ENCODE measurements at regions not wholly inside any gene's neighbourhood (a gene's known extent, or its start where the extent isn't known, plus 50 kb on each side); places are given as distances from the start of the nearest gene placed in this dataset.

GRCh38 chr20:11304795-11305194, 612.9 kb upstream of the BTBD3 start:
- TF ChIP-seq CTCF (IDR thresholded peaks at IDR 0.05) = no peak
- DNase-seq = no peak
- Histone ChIP-seq H3K4me3 (no peak overlapping the region), H3K27me3 (ENCODE audit: low read depth) (no peaks in the 10 kb centered on the region), H3K27ac (no peak overlapping the region), H3K4me1 (no peaks in the 10 kb centered on the region), H3K9me3 (no peaks in the 10 kb centered on the region), H3K36me3 (no peaks in the 10 kb centered on the region)
- intact Hi-C loops (cut with DNase I) = no loop called here
- ATAC-seq = no peak

- ATAC-seq (no peak), DNase-seq (no peak)
- Histone ChIP-seq H3K27ac (no peak overlapping the region), H3K4me1 (no peaks in the 10 kb centered on the region), H3K27me3 (ENCODE audit: low read depth) (no peaks in the 10 kb centered on the region), H3K36me3 (no peaks in the 10 kb centered on the region), H3K9me3 (no peaks in the 10 kb centered on the region), H3K4me3 (no peak overlapping the region)
- intact Hi-C loops (cut with DNase I) = no loop called here
- no peak for TF ChIP-seq CTCF (IDR thresholded peaks at IDR 0.05)
Observed at GRCh38 chr20:11305406-11305805, 612.3 kb upstream of the BTBD3 start.

GRCh38 chr20:11311659-11312224, 606.0 kb upstream of the BTBD3 start:
- TF ChIP-seq CTCF (IDR thresholded peaks at IDR 0.05) = no peak
- Histone ChIP-seq H3K27me3 (ENCODE audit: low read depth) (no peaks in the 10 kb centered on the region), H3K36me3 (no peaks in the 10 kb centered on the region), H3K9me3 (no peaks in the 10 kb centered on the region), H3K4me1 (no peaks in the 10 kb centered on the region), H3K4me3 (no peak overlapping the region), H3K27ac (no peak overlapping the region)
- DNase-seq = no peak
- intact Hi-C loops (cut with DNase I) = no loop called here
- no peak for ATAC-seq

GRCh38 chr20:11315525-11315924, 602.2 kb upstream of the BTBD3 start:
- intact Hi-C loops (cut with DNase I) = no loop called here
- Histone ChIP-seq H3K27ac (no peak overlapping the region), H3K9me3 (no peaks in the 10 kb centered on the region), H3K4me3 (no peak overlapping the region), H3K36me3 (no peaks in the 10 kb centered on the region), H3K4me1 (no peaks in the 10 kb centered on the region), H3K27me3 (ENCODE audit: low read depth) (no peaks in the 10 kb centered on the region)
- ATAC-seq = no peak
- no peak for TF ChIP-seq CTCF (IDR thresholded peaks at IDR 0.05)
- no peak for DNase-seq

- ATAC-seq (no peak), DNase-seq (no peak)
- no peak for TF ChIP-seq CTCF (IDR thresholded peaks at IDR 0.05)
- intact Hi-C loops (cut with DNase I) = no loop called here
- peaks cover 4% of the 10 kb centered on the region for H3K9me3 ChIP-seq
- no peaks in the 10 kb centered on the region for H3K27me3 ChIP-seq (ENCODE audit: low read depth)
- no peaks in the 10 kb centered on the region for H3K4me1 ChIP-seq
- no peak overlapping the region for H3K27ac ChIP-seq
- no peaks in the 10 kb centered on the region for H3K36me3 ChIP-seq
- no peak overlapping the region for H3K4me3 ChIP-seq
Observed at GRCh38 chr20:11316244-11316643, 601.4 kb upstream of the BTBD3 start.

- intact Hi-C loops (cut with DNase I) = no loop called here
- Histone ChIP-seq H3K4me1 (no peaks in the 10 kb centered on the region), H3K9me3 (peaks cover 9% of the 10 kb centered on the region), H3K27me3 (ENCODE audit: low read depth) (no peaks in the 10 kb centered on the region), H3K4me3 (no peak overlapping the region), H3K36me3 (no peaks in the 10 kb centered on the region), H3K27ac (no peak overlapping the region)
- ATAC-seq = no peak
- DNase-seq = no peak
- TF ChIP-seq CTCF (IDR thresholded peaks at IDR 0.05) = no peak
Observed at GRCh38 chr20:11320033-11320432, 597.7 kb upstream of the BTBD3 start.
